CD4-positive, alpha-beta T cell treated with Interleukin-6 at 100 ng/mL for 8 hours (primary cell): ENCODE measurements at regions not wholly inside any gene's neighbourhood (a gene's known extent, or its start where the extent isn't known, plus 50 kb on each side); places are given as distances from the start of the nearest gene placed in this dataset.
"Not testable (repeated sequence)": the region's sequence is repeated elsewhere in the genome, so short reads cannot be mapped to it uniquely, and the experiment has no call there.

Experiments used
- DNase-seq: peaks from one replicate; pipeline ENCODE4 v3.0.0-alpha.2; 2020; ENCODE audit warnings: mixed read lengths, low spot score

DNA sequence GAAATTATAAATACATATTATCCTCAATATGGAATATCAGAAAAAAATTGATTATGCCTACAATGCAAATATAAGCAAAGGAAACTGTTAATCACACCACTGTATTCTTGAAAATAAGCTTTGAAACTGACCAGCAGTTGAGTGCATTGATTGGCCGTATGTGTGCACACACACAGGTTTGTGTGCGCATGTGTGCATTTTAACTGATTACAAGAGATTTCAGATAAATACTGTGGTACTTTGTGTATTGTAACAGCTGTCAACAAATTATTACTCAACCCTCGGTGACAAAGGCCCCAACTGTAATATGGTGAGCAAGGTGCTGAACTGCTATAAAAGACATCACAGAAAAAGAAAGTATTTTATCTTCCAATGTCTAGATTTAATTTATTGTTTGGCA, 1238.9 kb upstream of the ALCAM start:
- no peak for DNase-seq

DNA sequence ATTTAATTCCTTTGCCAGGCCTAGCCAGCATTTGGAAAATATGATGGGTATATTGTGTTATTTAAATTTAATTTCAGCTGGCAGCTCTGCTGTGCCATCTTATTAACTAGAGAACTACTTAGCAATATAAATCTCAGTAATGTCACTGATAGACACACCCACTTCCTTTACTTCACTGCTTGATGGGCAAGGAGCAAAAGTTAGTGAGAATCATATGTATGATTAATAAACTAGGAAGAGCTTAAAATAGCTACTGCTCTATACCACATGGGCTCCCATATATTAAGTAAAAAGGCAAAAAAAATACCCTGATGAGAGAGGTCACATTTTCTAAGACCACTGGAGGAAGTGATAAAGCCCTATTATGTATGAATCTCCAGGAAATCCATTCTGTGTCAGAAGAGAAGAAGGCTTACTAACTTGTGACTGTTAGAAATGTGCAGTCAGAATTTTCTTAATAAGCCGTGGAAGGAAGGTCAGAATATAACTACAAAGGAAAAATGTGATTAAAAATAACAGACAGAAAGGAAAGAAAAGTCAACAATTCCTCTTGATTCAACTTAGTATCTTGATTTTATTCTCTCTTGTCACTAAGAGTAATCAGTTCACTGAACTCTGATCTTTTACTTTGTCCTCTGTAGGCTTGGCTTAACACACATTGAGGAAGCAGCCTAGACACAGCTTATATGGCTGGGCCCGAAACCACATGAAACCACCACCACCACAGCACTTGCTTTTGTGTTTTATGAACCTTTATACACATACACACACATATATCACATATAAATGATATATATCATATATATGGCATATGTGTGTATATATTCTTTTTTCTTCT, 1233.9 kb upstream of the ALCAM start:
- DNase-seq = no peak

DNA sequence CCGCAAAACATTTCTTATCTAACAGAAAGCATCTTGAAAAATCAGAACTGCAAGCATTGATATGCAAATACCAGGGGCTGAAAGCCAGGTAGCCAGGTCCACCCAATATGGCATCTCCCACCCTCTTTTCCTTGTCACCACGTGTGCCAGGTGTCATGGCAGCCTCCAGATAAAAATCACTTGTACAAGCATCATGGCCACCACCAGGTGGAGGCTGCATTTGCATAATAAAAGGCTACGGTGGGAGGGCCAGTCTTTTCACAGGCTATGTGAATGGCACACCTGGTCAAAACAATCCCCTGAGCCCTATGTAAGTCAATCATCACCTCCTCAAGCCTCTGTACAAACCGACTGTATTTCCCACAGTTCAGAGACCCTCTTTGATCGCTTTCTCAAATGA, 1233.1 kb upstream of the ALCAM start:
- no peak for DNase-seq

DNA sequence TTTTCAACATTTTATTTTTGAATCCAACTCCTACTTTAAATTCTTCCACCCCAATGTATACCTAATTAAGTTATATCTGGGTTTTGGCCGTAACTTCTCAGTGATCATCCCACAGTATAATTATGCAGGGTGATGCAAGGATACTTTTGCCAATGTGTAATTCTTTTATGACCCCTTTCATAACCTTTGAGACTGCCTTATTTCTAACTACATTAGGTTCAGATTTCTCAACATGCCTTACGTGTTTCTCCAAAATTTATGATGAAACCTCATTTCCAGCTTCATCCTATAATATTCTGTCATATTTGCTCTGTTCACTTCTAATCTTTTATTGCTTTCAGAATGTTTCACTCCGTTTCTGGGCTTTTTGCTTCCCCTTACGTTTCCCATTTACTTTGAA, 1229.6 kb upstream of the ALCAM start:
- DNase-seq = no peak

DNA sequence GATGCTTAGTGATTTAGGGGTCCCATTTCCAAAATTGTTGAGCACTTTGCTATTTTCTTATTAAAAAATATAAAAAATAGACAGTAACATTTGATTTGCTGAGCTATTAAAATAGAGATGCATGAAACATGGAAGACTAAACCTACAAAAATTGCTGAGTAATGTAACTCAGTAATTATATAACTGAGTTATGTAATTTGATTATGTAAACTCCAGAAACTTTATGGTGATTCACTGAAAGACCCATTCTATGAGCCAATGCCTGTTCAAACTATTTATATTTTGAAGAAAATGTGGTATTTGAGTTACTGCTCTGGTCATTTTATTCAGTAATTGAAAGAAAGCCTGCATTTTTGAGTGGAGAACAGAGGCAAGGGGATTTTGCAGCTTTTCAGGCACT, 1221.5 kb upstream of the ALCAM start:
- DNase-seq = no peak

DNA sequence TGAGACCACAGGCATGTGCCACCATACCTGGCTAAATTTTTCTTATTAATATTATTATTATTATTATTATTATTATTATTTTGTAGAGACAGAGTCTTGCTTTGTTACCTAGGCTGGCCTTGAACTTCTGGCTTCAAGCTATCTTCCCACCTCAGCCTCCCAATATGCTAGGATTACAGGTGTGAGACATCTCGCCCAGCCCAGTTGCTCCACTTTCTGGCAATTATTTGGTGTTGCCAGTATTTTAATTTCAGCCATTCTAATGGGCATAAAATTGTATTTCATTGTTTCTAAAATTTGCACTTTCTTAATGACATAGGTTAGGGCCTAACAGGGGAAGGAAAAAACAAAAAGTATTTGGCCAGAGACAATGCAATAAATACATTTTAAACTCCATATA, 1217.6 kb upstream of the ALCAM start:
- DNase-seq = no peak

DNA sequence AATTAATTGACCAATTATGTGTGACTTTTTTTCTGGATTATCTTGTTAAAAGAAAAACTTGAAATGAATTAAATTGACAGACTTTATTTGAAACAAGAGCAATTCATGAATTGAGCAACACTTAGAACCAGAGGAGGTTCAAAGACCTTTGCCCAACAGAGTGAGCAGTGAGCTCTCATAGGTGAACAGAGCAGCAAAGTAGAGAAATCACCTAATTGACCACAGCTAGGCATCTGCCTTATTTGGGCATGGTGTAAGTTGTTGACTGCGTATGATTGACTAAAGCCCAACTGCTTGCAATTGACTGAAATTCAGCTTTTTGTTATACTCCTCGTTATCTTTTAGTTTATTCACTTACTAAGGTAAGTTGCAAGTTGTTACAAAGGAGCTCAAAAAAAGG, 1216.0 kb upstream of the ALCAM start:
- DNase-seq = no peak

DNA sequence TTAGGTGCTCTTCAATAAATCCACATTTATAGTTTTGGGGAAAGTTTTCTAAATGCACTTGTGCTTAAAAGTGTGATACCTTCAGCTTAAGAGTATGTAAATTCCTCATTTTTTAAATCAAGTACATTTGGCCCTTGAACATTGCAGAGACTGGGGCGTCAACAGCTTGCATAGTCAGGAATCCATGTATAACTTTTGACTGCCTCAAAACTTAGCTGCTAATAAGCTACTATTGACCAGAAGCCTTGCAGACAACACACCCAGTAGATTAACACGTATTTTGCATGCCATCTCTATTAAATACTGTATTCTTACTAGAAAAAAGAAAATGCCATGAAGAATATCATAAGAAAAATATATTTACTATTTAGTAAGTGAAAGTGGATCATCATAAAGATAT, 1211.8 kb upstream of the ALCAM start:
- DNase-seq = no peak

DNA sequence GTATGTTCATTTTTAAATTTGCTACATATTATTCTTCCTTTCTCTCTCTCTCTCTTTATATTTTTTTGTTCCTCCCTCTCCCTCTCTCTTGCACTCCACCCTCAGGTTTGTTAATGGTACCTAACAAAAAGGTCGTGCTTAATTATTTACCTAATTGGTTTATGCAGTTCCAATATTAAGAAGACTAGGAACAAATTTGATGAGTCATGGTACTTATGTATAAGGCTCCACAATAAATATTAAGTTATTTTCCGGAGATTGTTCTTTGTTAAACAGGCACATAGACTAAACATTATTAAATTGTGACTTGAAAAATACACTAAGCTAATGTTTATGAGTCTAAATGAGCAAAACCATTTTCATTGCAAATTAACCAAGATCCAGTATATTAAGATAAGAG, 1200.8 kb upstream of the ALCAM start:
- DNase-seq = no peak

DNA sequence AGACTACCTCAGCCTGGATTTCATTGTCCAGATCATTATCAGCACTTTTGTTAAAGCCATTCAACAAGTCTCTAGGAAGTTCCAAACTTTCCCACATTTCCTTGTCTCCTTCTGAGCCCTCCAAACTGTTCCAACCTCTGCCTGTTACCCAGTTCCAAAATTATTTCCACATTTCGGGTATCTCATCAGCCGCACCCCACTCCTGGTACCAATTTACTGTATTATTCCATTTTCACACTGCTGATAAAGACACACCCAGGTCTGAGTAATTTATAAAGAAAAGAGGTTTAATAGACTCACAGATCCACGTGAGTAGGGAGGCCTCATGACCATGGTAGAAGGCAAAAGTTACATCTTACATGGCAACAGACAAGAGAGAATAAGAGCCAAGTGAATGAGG, 1198.3 kb upstream of the ALCAM start:
- DNase-seq = no peak

DNA sequence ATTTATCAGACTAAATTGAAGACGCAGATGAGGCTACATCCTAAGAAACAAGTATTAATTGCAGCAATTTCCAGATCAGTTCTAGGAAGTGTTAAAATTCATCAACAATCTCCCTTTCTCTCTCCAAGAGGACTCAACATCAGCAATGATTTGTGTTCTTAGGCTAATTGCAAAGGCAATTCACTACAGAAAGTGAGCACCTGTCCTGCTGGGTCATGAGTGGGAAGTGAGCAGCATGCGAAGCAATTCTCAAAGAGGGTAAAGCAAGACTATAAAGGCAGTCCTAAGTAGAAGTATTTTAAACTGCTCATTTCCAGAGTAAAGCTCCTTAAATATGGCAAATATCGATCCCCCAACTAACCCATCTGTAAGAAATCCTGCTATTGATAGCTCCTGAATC, 1191.0 kb upstream of the ALCAM start:
- no peak for DNase-seq

DNA sequence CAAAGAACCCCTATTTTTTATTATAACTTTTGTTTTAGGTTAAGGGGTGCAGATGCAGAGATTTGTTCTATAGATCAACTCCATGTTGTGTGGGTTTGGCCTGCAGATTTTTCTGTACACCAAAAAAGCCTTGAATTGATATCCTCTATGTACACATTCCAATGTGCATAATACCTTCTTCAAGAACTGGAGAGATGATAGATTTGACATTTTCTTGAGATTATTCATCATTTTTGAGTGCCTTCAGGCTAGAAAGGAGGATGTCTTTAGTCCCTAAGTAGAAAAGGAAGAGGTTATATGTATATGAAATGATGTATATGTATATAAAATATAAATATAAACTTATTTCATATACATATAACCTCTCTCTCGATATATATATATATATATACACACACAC, 1190.0 kb upstream of the ALCAM start:
- DNase-seq = no peak

DNA sequence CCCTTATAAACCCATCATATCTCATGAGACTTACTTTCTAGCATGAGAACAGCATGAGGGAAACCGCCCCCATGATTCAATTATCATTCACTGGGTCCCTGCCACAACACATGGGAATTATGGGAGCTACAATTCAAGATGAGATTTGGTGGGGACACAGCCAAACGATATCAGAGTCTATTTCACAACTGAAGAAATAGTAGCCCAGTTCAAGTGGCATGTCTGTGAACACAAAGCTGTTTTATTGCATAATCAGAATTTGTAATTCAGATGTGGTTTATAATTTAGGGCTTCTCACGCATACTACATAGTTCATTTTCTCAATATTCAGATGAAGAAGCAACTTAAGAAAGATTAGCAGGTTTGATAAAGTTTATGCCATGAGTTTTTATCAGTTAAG, 1188.0 kb upstream of the ALCAM start:
- no peak for DNase-seq

DNA sequence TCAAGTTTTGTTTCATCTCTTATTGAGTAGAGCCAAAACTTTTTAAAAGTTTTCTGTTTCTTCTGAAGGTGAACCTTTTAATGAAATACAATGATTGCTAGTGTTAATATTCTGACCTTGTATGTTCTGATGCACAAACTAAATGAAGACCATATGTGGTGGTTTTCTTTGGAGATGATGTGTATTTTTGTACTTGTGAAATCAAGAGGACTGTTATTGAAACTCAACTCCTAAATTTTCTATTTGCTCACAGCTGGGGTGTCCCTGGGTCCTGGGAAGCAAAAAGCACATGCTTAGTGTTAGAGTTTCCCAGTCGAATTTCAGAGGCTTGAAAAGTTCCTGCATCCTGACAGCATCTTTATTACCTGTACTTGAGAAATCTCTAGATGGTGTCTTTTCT, 1185.8 kb upstream of the ALCAM start:
- no peak for DNase-seq

DNA sequence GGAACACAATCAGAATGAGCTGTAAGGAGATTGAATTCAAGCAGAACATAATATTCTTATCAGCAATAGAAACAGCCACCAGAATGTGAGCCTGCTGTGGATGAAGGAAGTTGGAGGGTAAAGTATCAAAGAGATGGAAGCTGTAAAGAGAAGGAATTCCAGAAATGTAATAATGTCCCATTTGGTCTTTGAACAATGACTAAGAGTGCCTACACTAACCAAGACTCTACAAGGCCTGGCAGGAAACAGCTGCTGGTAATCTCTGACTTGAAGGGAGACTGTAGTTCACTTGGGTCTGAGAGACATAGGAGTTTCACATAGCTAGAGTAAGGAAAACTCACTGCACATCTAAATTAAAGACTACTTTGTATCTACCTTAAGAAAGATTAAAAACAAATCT, 1176.0 kb upstream of the ALCAM start:
- DNase-seq = no peak

DNA sequence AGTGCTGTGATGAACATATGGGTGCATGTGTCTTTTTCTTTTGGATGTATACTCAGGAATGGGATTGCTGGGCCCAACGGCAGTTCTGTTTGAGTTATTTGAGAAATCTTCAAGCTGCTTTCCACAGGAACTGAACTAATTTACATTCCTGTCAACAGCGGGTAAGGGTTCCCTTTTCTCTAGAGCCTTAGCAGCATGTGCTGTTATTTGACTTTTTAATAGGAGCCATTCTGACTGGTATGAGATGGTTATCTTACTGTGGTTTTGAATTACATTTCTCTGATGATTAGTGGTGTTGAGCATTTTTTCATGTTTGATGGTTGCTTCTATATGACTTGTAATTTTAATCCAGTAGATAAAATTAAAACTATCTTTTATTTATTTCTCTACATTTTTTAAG, 1168.6 kb upstream of the ALCAM start:
- DNase-seq = no peak

DNA sequence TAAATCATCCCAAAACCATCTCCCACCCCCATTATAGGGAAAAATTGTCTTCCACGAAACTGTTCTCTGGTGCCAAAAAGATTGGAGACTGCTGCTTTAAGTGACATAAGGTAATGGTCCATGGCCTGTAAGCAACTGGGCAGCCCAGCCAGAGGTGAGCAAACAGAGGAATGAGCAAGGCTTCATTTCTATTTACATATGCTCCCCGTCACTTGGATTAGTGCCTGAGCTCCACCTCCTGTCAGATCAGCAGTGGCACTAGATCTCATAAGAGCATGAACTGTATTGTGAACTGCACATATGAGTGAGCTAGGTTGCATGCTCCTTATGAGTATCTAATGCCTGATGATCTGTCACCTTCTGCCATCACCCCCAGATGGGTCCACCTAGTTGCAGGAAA, 1159.8 kb upstream of the ALCAM start:
- no peak for DNase-seq

DNA sequence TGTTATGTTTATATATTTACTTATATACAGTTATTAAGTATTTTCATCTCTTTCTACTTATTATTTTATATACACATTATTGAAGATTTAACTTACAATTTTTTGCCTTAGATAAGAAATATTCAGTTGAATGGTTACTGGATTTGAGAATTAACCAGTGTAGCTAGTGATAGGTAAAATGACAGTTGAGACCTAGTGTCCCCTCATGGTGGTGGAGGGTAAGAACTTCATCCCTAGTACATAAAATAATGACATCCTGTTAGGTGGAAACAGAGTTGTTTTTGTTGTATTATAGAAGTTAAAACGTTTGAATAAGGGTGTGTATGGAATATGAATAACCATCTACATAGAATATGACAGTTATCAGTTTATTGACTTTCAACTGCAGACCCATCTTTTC, 1152.4 kb upstream of the ALCAM start:
- DNase-seq = no peak

DNA sequence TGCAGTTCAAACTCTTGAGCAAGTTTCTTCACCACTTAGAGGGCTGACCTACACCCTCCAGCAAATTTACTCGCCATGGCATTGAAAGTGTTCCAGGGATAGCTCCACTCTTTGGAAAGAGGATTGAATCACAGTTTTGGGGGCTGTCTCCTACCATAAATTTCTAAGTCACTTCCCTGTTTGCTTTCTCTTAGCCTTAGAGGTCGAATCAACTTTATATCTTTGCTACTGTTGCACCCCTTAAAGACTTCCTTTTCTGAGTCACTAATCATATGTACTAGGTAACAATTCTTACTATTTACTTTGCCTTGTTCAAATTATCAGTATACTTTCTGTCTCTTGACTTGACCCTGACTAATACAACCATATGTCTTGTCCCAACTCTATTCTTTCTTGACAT, 1151.8 kb upstream of the ALCAM start:
- DNase-seq = no peak

DNA sequence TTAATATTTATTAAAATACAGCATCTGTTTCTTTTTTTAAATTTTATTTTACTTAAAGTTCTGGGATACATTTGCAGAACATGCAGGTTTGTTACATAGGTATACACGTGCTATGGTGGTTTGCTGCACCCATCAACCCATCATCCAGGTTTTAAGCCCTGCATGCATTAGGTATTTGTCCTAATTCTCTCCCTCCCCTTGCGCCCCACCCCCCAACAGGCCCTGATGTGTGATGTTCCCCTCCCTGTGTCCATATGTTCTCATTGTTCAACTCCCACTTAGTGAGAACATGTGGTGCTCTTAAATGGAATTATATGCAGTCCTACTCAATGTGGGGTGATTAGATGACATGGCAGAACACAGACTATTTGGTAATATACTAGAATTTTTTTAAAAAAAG, 1147.7 kb upstream of the ALCAM start:
- DNase-seq = not testable (repeated sequence)

DNA sequence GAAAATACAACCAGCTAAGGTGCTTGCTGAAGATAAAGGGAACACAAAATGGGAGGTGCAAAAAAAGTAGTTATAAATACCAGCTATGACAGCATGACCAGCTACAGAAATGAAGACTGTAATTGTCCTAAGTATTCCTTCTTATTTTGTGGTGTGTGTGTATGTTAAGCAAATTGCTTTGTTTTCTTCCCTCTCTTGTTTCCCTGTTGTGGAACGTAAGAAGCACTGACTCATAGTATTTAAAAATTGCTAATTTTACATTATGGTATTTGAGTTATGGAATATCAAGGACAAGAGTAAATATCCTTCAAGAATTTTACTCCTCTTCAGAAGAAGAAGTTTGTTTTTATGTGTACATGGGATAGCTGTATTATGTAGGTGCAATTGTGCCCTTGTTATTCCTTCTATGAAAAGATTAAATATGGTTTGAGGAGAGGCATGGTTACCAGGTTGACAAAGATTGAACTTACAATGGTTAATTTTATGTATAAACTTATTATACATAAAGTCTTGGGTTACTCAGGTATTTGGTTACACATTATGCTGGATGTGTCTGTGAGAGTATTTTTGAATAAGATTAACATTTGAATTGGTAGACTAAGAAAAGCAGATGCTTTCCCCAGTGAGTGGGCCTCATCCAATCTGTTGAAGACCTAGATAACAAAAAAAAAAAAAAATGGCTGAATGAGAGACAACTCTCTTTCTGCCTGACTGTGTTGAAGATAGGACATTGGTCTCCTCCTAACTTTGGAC, 1132.1 kb upstream of the ALCAM start:
- DNase-seq = no peak

DNA sequence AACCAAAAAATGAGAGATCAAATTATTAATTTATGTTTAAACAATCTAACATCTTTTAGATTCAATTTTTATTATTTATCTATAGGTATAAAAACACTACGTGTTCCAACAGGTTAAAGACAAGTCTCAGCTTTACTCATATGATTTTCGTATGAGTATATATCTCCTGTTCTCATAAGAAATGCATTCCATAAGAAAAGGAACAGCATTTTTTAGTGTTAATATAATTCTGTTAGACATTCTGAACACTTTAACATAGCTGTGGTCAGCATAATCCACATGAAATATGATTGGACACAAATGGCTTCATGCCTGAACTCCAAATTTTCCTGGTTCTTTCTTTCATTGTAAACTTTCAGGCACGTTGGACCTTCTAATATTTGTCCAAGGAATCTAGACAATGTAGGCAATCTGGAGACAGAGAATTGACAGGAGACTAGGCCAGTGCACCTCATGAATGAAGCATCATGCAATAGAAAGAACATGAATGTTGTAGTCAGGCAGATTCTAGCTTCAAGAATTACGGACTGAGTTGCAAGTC, 1122.0 kb upstream of the ALCAM start:
- no peak for DNase-seq

DNA sequence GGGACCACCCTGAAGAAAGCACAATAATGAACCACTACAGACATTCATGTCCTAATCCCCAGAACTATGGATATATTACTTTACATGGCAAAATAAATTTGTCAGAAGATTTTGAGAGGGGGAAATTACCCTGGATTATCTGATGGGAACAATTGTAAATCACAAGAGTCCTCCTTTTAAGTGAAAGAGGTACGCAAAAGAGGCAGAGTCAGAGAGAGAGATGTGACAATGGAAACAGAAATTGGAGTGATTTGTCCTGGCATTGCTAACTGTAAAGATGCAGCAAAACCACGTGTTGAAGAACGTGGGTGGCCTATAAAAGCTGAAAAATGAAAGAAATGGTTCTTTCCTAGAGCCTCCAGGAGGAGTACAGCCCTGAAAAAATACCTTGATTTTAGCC, 1121.4 kb upstream of the ALCAM start:
- DNase-seq = no peak

DNA sequence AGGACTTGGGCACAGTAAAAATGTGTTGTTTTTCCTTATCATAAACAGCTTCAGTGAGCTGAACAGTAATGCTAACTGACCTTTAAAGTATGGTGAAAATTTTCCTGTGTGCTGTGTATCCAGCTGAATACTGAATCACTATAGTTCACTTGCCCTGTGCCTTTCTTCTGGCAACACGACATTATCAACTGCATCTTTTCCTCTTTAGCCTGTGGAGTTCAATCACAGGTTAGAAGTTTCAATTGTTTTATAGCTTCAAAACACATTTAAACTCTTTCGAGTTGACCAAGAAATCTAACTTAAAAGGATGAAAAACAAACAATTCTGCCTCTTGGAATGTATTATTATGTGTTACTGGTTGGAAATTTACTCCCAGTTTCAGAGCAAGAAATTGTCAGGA, 1120.7 kb upstream of the ALCAM start:
- DNase-seq = no peak
